NCI-H146 treated with DMSO at 0.1 percent for 48 hours (cell line): ENCODE measurements at regions not wholly inside any gene's neighbourhood (a gene's known extent, or its start where the extent isn't known, plus 50 kb on each side); places are given as distances from the start of the nearest gene placed in this dataset.
"Not testable (repeated sequence)": the region's sequence is repeated elsewhere in the genome, so short reads cannot be mapped to it uniquely, and the experiment has no call there.

Experiments used
- DNase-seq: peaks from one replicate; lab custom pipeline; 2025; ENCODE audit not compliant: unreplicated experiment; lab: John Stamatoyannopoulos, UW

GRCh38 chr15:96170979-96171739 lies 159.3 kb upstream of the NR2F2 start:
- DNase-seq: no peak

DNA sequence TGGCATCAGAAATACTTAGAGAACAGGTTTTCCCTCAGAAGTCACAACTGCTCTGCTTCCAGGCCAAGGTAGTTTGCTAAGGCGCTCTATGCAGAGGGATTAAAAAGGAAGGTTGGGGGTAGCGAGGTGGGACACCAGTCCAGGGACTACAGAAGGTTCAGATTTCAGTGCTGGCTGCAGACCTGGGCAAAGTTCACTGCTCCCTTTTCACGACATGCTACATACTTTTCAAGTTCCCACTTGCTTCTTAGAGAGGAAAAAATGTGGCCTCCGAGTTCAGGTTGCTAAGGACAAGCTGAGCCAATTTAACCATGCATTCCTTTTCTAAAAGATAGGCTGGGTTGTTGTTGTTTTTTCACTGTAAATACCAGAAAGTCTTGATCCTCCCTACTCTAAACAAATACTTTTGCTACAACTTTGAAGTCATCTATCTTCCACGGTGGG lies 158.6 kb upstream of the NR2F2 start:
- DNase-seq: no peak

DNA sequence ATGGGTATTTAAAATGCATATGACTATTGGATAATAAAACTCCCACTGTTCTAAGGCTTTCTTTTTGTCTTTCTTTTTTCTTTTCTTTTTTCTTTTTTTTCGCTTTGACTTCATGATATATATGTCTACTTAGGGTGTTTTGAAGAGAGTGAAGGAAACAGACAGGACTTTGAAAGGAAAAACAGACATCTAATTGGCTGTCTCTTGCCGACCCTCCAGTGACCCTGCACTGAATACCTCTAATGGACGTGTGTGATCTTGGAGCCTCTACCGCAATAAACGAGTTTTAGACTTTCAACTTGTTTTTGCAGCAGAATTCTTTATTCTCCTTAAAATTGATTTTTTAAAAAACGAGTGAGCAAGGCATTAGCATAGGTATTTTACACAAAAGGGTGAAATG lies 158.1 kb upstream of the NR2F2 start:
- no peak for DNase-seq

DNA sequence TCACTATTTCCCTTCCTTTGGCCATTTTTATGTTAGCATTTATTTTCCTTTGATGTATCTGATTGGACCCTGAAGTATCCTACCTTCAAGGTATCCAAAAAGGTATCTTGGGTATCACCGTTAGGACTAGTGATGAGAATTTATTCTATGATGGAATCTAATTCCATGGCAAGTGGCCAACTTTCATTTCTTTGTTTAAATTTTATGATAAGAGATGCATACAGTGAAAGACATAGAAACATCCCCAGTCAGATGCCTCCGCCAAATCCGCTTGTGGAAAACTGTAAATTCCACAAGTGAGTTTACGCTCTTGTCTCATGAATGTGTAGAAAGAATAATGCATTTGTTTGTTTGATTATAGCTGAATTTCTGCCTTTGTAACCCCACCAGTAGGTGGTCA lies 153.7 kb upstream of the NR2F2 start:
- no peak for DNase-seq

DNA sequence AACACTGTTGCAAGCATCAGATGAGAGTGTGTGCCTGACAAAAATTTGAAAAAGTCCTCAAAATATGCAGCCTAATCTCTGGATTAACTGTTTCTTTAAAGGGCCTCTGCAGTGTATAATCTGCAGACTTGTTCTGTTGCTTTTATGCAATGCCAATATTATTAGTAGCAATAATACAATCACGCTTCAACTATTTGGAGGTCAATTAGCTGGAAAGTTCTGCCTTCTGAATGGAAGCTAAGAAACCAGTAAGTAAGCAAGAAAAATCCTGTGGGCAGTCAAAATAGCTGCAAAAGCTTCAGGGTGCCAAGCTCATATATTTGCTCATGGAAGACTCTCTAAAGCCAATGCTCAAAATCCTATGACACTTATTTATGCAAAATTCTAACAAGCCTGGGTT lies 153.2 kb upstream of the NR2F2 start:
- DNase-seq: no peak

DNA sequence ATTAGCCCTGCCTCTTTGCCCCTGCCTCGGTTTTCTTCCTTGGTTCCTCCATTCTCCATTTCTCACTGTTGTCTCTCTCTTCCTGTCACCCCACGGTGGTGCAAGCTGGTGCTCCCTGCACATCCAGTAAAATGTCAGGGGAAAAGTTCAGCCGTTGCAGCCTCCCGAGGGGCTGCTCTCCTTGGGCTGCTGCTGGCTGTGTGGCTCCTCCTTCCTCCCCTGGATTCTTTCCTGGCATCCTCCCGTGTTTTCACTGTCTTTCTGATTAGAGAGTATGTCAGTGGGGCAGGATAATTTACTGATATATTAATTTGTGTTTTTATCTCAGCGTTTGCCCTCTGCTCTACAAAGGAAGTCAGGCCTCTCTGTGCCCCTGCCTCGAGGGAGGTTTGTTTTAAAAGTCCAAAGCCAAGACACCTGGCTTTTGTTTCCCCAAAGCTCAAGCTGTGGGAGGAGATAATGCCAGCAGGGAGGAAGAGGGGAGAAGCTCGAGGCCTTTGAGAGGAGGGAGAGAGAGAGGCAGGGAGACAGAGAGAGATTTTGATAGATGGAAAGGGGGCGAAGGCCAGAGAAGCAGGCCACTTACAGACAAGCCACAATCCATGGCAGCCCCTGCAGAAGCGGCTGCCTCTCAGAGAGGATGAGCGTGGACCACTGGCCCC lies 150.3 kb upstream of the NR2F2 start:
- DNase-seq: no peak

DNA sequence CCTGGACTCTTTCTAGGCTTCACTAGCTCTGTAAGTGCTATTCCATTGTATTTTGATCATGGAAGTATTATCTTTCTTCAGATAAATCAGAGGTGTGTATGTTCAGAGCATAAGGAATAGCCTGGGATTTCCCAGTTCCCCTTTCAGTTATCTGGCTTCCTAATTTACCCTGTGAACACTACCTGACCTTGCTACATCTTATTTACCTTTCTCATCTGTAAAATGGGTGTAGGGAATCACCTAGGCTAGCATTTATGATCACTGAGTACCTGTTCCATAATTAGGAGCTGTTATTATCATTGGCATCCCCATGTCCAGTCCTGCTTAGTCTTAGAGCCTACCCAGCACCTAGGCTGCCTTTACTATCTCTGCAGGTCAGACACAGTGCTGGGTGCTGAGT lies 149.3 kb upstream of the NR2F2 start:
- DNase-seq: no peak

DNA sequence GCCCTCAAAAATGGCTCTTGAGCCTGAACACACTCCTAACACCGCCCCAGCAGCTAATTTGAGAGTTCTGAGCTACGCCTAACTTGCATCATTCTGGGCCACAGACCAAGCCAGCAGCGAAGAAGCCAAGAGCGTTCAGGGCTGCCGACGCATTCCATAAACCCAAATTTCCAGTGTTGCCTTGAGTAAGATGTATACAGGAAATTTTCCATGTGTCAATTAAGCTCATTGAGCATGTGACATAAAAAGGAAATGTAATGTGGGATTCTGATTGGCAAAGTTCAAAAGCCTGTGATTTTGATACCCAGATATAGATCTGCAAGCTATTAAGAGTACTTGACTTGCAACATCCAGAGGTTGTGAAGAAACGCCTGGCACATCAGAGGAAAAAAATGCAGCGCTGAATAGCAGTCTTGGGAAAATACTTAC lies 148.6 kb upstream of the NR2F2 start:
- no peak for DNase-seq

- no peak for DNase-seq
Measured at GRCh38 chr15:96182736-96183513, 147.6 kb upstream of the NR2F2 start.

DNA sequence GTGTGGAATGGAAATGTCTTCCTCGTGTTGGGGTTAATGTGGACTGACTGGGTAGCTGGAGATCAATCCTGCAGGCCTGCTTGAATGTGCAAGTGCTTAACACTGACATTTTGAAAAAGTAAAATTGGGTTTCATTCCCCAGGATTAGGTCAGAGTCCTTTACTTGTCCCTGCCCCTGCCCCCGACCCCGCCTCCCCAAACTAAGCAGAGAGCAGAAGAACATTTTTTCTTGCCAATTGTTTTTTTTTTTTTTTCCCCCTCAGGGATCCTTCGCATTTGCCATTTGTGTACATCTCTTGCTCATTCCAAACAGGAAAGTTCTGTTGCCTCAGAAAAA lies 147.0 kb upstream of the NR2F2 start:
- DNase-seq: no peak

DNA sequence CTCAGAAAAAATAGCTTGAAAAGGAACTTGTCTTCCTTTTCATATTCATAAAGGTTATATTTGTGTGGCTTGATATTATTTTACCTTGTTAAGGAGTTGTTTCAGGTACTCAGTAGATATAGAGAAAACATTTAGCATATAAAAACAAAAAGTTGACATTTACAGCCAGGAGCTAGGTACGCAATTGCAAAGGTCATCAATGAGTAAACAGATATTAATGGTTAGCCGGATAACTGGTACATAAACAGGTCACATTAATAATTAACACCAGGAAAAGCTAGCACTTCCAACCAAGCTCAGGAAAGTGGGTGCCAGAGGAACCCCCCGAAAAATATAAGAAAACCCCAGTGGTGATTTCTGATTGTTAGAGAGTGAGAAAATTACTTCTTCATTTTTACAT lies 146.6 kb upstream of the NR2F2 start:
- no peak for DNase-seq

DNA sequence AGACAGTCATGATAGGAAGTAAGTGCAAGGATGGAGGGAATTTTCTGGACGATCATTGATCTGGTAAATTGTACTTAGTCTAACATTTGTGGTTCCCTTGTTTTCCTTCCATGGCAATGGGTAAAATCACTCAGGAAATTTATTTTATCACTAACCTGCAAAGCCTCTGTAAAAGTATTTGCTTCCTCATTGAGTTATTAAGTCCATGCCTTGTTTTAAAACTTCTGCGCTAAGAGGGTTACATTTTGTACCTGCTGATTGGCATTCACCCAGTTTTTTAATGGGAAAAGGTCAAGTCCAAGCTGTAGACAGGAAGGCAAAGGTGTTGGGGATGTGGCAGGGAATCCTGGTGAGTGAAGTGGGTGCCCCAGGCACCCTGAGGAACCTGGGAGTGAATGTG lies 146.2 kb upstream of the NR2F2 start:
- DNase-seq: no peak

DNA sequence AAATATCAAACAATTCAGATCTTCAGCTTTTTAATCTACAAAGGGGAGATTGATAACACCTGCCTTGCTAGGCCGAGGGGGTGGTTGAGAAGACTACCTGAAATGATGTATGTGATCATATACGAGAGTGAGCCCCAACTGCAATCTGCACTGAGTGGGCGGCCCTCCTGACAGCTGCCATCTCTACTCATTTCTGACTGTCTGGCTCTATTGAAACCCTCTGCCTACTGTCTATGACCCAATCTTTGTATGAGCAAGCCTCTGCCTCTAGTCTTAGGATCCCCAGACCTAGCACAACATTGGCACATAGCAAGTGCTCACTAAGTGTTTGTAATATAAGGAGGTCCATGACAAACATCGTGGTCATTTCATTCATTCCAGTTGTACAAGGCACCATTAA lies 144.4 kb upstream of the NR2F2 start:
- no peak for DNase-seq

DNA sequence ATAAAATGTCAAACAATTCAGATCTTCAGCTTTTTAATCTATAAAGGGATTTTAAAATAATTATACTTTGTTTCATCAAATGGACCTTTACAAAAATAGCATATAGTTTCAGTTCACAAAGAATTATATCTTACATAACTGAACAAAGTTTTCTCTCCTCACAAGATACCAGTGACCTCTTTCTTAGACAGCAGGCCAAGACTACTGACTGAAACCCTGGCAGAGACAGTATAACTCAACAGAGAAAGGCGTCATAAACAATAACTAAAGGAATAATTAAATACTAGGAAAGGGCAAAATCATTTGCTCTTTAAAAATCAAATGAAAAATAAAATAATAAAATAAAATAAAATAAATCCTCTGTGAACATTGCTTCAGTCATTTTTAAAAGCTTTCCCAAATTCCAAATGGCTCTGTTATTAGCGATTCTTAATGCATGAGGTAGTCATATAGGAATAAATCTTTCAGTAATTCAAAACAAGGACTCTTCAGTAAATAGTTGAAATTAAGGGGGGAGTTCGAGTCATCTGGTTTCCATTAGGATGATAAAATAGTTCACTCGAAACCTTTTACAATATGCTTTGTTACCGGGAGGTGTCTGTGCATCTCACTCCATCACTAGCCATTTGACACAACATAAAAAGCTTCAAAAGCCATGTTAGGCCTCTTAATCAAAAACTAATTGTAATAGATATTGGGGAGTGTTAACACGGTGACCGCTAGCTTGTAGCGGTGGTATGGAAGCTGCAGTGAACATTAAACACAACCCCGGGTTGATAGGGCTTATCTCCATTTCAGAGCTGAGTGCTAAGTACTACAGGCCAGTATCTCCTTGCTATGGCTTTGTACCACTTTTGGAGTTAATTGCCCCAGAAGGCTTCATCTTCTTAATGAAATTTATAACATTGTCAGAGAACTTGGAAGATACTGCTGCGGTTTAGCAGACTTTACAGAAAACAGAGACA lies 142.9 kb upstream of the NR2F2 start:
- DNase-seq: no peak

- no peak for DNase-seq
Measured at GRCh38 chr15:96197721-96198120, 132.8 kb upstream of the NR2F2 start.

- DNase-seq: no peak
Measured at GRCh38 chr15:96199111-96199510, 131.4 kb upstream of the NR2F2 start.

DNA sequence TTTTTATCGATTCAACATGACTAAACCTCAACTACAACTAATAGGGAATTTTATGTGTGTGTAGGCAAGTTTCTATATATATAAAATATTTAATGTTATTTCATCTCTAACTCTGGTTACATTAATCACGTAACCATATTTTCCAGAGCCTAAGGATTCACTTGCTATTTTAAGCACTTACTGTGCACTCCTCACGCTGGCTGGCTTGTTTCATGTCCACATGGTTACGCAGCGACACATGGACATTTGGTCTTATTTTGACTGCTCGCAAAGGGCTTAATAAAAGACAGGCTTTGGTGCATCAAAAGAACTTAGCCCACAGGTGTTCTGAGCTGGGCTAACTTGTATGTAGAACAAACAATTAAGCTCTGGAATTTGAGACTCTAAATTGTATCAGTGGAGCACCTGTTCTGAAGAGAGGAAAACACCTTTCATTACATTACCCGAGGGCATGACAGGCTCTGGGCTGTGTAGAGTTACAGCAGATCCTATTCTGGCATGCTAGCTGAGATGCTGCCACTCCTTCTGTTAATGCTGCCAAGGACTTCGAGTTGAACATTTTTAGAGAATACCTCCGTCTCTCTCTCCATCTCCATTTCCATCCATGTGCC lies 130.0 kb upstream of the NR2F2 start:
- no peak for DNase-seq

DNA sequence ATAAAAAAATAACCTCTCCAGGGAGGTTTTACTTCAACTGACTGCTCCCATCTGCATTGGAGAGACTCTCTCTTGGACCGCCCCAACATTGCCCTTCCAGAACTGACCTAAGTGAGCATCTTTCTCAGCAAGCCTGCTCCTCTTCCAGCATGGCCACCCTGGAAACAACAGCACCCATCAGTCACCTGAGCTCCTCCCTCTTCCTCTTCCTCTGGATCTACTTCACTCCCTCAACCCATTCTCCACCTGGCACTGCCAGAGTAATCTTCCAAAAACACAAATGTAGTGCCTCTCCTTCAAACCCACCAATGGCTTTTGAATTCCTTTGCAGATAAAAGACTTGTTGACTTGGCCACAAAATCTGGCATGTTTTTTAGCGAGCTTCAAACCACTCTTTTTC lies 128.8 kb upstream of the NR2F2 start:
- DNase-seq: no peak

- DNase-seq: not testable (repeated sequence)
Measured at GRCh38 chr15:96205588-96205987, 124.9 kb upstream of the NR2F2 start.

GRCh38 chr15:96207377-96208006 lies 123.0 kb upstream of the NR2F2 start:
- no peak for DNase-seq
